ENCODE measurements at regions not wholly inside any gene's neighbourhood (a gene's known extent, or its start where the extent isn't known, plus 50 kb on each side); places are given as distances from the start of the nearest gene placed in this dataset.

DNA sequence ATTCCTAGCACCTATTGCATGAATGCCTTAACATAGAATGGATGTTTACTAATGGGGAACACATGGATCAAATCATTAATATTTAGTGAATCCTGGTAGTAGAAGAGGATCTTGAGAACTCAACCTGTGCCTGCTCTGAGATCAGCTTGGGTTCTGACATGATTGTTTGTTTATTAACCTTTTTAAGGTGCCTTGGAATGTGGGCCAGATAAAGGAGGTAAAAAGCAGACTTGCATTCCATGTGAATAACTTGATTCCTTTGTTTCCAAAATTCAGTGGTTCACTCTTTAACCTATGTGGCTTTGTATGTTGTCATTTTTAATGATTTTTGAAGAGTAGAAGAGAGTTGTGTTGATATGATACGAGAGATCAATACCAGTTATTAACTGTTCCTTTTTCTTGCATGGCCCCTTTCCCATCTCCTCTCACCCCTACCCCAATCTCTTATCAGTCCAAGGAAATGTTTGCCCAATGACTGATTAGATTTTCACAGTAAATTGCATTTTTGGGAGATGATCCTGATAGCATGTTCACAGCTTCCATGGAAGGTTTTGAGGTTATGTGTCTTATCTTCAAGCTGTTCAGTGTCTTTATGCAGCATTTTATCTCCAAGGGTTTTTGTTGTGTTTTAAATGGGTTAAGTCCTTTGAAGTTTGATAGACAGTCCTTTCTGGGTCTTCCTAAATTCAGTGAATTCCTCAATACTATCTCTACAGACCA is 193.7 kb upstream of the FRMD6 start:
- H4K20me1 ChIP-seq (ENCODE audit: insufficient read depth): no peaks in the 10 kb centered on the region
- ChIA-PET RAD21 (ENCODE audit: low non-redundant PET in 1 of 2, low total read pairs in 2 of 2, uncharacterized antibody in 2 of 2, unreplicated experiment in 2 of 2) (no interaction called here), POLR2A (no interaction called here), CTCF (no interaction called here)
- TF ChIP-seq TCF7L2 (IDR thresholded peaks at IDR 0.05; ENCODE audit: borderline replicate concordance, extremely low read depth, insufficient read depth, insufficient read length) (no peak), EZH2 (IDR thresholded peaks at IDR 0.05) (no peak), JUND (IDR thresholded peaks at IDR 0.05) (no peak), SIN3A (IDR thresholded peaks at IDR 0.05; ENCODE audit: low read depth) (no peak), FOSL1 (IDR thresholded peaks at IDR 0.05; ENCODE audit: low read depth) (no peak), ELF1 (IDR thresholded peaks at IDR 0.05; ENCODE audit: borderline replicate concordance, low read depth) (no peak), RAD21 (IDR thresholded peaks at IDR 0.05; ENCODE audit: low read depth) (no peak), EGR1 (IDR thresholded peaks at IDR 0.05; ENCODE audit: low read depth) (no peak), YY1 (IDR thresholded peaks at IDR 0.05; ENCODE audit: extremely low read depth, insufficient replicate concordance, low read depth, low read length) (no peak), ZNF274 (IDR thresholded peaks at IDR 0.05; ENCODE audit: low read depth, low read length) (no peak), CEBPB (IDR thresholded peaks at IDR 0.05; ENCODE audit: low read depth) (no peak), SP1 (IDR thresholded peaks at IDR 0.05; ENCODE audit: low read depth) (no peak)
- TF ChIP-seq, protein P1, sequence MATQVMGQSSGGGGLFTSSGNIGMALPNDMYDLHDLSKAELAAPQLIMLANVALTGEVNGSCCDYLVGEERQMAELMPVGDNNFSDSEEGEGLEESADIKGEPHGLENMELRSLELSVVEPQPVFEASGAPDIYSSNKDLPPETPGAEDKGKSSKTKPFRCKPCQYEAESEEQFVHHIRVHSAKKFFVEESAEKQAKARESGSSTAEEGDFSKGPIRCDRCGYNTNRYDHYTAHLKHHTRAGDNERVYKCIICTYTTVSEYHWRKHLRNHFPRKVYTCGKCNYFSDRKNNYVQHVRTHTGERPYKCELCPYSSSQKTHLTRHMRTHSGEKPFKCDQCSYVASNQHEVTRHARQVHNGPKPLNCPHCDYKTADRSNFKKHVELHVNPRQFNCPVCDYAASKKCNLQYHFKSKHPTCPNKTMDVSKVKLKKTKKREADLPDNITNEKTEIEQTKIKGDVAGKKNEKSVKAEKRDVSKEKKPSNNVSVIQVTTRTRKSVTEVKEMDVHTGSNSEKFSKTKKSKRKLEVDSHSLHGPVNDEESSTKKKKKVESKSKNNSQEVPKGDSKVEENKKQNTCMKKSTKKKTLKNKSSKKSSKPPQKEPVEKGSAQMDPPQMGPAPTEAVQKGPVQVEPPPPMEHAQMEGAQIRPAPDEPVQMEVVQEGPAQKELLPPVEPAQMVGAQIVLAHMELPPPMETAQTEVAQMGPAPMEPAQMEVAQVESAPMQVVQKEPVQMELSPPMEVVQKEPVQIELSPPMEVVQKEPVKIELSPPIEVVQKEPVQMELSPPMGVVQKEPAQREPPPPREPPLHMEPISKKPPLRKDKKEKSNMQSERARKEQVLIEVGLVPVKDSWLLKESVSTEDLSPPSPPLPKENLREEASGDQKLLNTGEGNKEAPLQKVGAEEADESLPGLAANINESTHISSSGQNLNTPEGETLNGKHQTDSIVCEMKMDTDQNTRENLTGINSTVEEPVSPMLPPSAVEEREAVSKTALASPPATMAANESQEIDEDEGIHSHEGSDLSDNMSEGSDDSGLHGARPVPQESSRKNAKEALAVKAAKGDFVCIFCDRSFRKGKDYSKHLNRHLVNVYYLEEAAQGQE (IDR thresholded peaks at IDR 0.05; ENCODE audit: low read depth): no peak
- TF ChIP-seq, protein P2, sequence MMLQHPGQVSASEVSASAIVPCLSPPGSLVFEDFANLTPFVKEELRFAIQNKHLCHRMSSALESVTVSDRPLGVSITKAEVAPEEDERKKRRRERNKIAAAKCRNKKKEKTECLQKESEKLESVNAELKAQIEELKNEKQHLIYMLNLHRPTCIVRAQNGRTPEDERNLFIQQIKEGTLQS (IDR thresholded peaks at IDR 0.05): no peak
- TF ChIP-seq, protein P3, sequence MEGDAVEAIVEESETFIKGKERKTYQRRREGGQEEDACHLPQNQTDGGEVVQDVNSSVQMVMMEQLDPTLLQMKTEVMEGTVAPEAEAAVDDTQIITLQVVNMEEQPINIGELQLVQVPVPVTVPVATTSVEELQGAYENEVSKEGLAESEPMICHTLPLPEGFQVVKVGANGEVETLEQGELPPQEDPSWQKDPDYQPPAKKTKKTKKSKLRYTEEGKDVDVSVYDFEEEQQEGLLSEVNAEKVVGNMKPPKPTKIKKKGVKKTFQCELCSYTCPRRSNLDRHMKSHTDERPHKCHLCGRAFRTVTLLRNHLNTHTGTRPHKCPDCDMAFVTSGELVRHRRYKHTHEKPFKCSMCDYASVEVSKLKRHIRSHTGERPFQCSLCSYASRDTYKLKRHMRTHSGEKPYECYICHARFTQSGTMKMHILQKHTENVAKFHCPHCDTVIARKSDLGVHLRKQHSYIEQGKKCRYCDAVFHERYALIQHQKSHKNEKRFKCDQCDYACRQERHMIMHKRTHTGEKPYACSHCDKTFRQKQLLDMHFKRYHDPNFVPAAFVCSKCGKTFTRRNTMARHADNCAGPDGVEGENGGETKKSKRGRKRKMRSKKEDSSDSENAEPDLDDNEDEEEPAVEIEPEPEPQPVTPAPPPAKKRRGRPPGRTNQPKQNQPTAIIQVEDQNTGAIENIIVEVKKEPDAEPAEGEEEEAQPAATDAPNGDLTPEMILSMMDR (IDR thresholded peaks at IDR 0.05 in 2 of 3, conservative IDR thresholded peaks at IDR 0.05 in 1 of 3; ENCODE audit: borderline replicate concordance in 1 of 3, insufficient read depth in 1 of 3, low read depth in 2 of 3, low read length in 2 of 3): no peak
- H3K9ac ChIP-seq (ENCODE audit: low read length): no peak overlapping the region
- H3K4me3 ChIP-seq (replicated peaks in 1 of 2; ENCODE audit: low read depth in 1 of 2, low read length in 2 of 2): no peak overlapping the region
- no peaks in the 10 kb centered on the region for H3K4me1 ChIP-seq (ENCODE audit: control insufficient read depth in 1 of 2, insufficient read depth in 2 of 2, low read length in 2 of 2)
- H3K9me2 ChIP-seq (ENCODE audit: insufficient read depth): no peaks in the 10 kb centered on the region
- no peak overlapping the region for H3K27ac ChIP-seq (ENCODE audit: low read depth, low read length)
- H3K36me3 ChIP-seq (ENCODE audit: control insufficient read depth in 1 of 2, insufficient read depth in 2 of 2, low read length in 2 of 2): no peaks in the 10 kb centered on the region
- H3K9me3 ChIP-seq (ENCODE audit: control insufficient read depth in 1 of 2, insufficient read depth in 1 of 2, low read depth in 1 of 2, low read length in 2 of 2): no peaks in the 10 kb centered on the region
- H3K27me3 ChIP-seq (ENCODE audit: insufficient read depth, low read length): no peaks in the 10 kb centered on the region
- intact Hi-C loops (cut with micrococcal nuclease): no loop called here
- no peaks in the 10 kb centered on the region for H3K79me2 ChIP-seq (ENCODE audit: insufficient read depth, low read length)
- BruUV-seq (replicated peaks): no TSS peak
- no peak for DNase-seq (ENCODE audit: low read depth, low spot score)
- no peak overlapping the region for H2AFZ ChIP-seq (ENCODE audit: low read depth, low read length, poor library complexity, severe bottlenecking)
- H3K4me2 ChIP-seq (ENCODE audit: low read length): no peak overlapping the region
- ATAC-seq: no peak
